ENCODE measurements at regions not wholly inside any gene's neighbourhood (a gene's known extent, or its start where the extent isn't known, plus 50 kb on each side); places are given as distances from the start of the nearest gene placed in this dataset.
"Not testable (repeated sequence)": the region's sequence is repeated elsewhere in the genome, so short reads cannot be mapped to it uniquely, and the experiment has no call there.

GRCh38 chr4:107419052-107419451 lies 301.0 kb downstream of the PAPSS1 start:
- H3K36me3 ChIP-seq (ENCODE audit: control insufficient read depth in 2 of 2, insufficient read depth in 2 of 2, low read length in 1 of 2): no peaks in the 10 kb centered on the region
- H3K27me3 ChIP-seq (ENCODE audit: control insufficient read depth in 2 of 2, insufficient read depth in 1 of 2, low read length in 1 of 2): no peaks in the 10 kb centered on the region
- no peaks in the 10 kb centered on the region for H3K9me3 ChIP-seq (ENCODE audit: control insufficient read depth in 2 of 2, insufficient read depth in 1 of 2, low read length in 1 of 2)
- DNase-seq (ENCODE audit: low read depth in 6 of 9, low spot score in 9 of 9): no peak
- no peak overlapping the region for H3K4me3 ChIP-seq (ENCODE audit: low read length in 2 of 2)
- no peaks in the 10 kb centered on the region for H3K4me1 ChIP-seq (ENCODE audit: control insufficient read depth in 2 of 2, insufficient read depth in 2 of 2, low read length in 2 of 2)
- 96% methylated on average over 2 of the region's 2 CpGs for WGBS
- no peak overlapping the region for H3K27ac ChIP-seq (ENCODE audit: low read depth in 1 of 2, low read length in 1 of 2)

GRCh38 chr4:107415490-107415889 lies 304.5 kb downstream of the PAPSS1 start:
- 98% methylated on average over 5 of the region's 5 CpGs for WGBS
- not testable (repeated sequence) for DNase-seq (ENCODE audit: low read depth in 6 of 9, low spot score in 9 of 9); H3K4me1 ChIP-seq (ENCODE audit: control insufficient read depth in 2 of 2, insufficient read depth in 2 of 2, low read length in 2 of 2)

GRCh38 chr4:107409872-107410271 lies 310.2 kb downstream of the PAPSS1 start:
- not testable (repeated sequence) for H3K36me3 ChIP-seq (ENCODE audit: control insufficient read depth in 2 of 2, insufficient read depth in 2 of 2, low read length in 1 of 2); DNase-seq (ENCODE audit: low read depth in 6 of 9, low spot score in 9 of 9)
- 96% methylated on average over 7 of the region's 7 CpGs for WGBS

More at GRCh38 chr4:107415490-107415889, 304.5 kb downstream of the PAPSS1 start:
- not testable (repeated sequence) for H3K4me3 ChIP-seq (ENCODE audit: low read length in 2 of 2); H3K9me3 ChIP-seq (ENCODE audit: control insufficient read depth in 2 of 2, insufficient read depth in 1 of 2, low read length in 1 of 2); H3K27ac ChIP-seq (ENCODE audit: low read depth in 1 of 2, low read length in 1 of 2); H3K36me3 ChIP-seq (ENCODE audit: control insufficient read depth in 2 of 2, insufficient read depth in 2 of 2, low read length in 1 of 2); H3K27me3 ChIP-seq (ENCODE audit: control insufficient read depth in 2 of 2, insufficient read depth in 1 of 2, low read length in 1 of 2)

GRCh38 chr4:107408968-107409367 lies 311.1 kb downstream of the PAPSS1 start:
- H3K27ac ChIP-seq (ENCODE audit: low read depth in 1 of 2, low read length in 1 of 2): no peak overlapping the region
- DNase-seq (ENCODE audit: low read depth in 6 of 9, low spot score in 9 of 9): no peak
- 47% methylated on average over 2 of the region's 2 CpGs for WGBS

More at GRCh38 chr4:107409872-107410271, 310.2 kb downstream of the PAPSS1 start:
- not testable (repeated sequence) for H3K9me3 ChIP-seq (ENCODE audit: control insufficient read depth in 2 of 2, insufficient read depth in 1 of 2, low read length in 1 of 2); H3K4me1 ChIP-seq (ENCODE audit: control insufficient read depth in 2 of 2, insufficient read depth in 2 of 2, low read length in 2 of 2); H3K27me3 ChIP-seq (ENCODE audit: control insufficient read depth in 2 of 2, insufficient read depth in 1 of 2, low read length in 1 of 2); H3K27ac ChIP-seq (ENCODE audit: low read depth in 1 of 2, low read length in 1 of 2); H3K4me3 ChIP-seq (ENCODE audit: low read length in 2 of 2)

GRCh38 chr4:107404591-107405300 lies 315.3 kb downstream of the PAPSS1 start:
- no peak for DNase-seq (ENCODE audit: low read depth in 6 of 9, low spot score in 9 of 9)
- no peak overlapping the region for H3K27ac ChIP-seq (ENCODE audit: low read depth in 1 of 2, low read length in 1 of 2)
- WGBS: 91% methylated on average over 6 of the region's 6 CpGs
- no peaks in the 10 kb centered on the region for H3K36me3 ChIP-seq (ENCODE audit: control insufficient read depth in 2 of 2, insufficient read depth in 2 of 2, low read length in 1 of 2)
- no peaks in the 10 kb centered on the region for H3K27me3 ChIP-seq (ENCODE audit: control insufficient read depth in 2 of 2, insufficient read depth in 1 of 2, low read length in 1 of 2)
- no peak overlapping the region for H3K4me3 ChIP-seq (ENCODE audit: low read length in 2 of 2)
- no peaks in the 10 kb centered on the region for H3K4me1 ChIP-seq (ENCODE audit: control insufficient read depth in 2 of 2, insufficient read depth in 2 of 2, low read length in 2 of 2)
- peaks cover 0 to under 1% of the 10 kb centered on the region in 2 donors for H3K9me3 ChIP-seq (ENCODE audit: control insufficient read depth in 2 of 2, insufficient read depth in 1 of 2, low read length in 1 of 2)

More at GRCh38 chr4:107408968-107409367, 311.1 kb downstream of the PAPSS1 start:
- Histone ChIP-seq H3K4me3 (ENCODE audit: low read length in 2 of 2) (no peak overlapping the region), H3K4me1 (ENCODE audit: control insufficient read depth in 2 of 2, insufficient read depth in 2 of 2, low read length in 2 of 2) (no peaks in the 10 kb centered on the region), H3K36me3 (ENCODE audit: control insufficient read depth in 2 of 2, insufficient read depth in 2 of 2, low read length in 1 of 2) (no peaks in the 10 kb centered on the region), H3K27me3 (ENCODE audit: control insufficient read depth in 2 of 2, insufficient read depth in 1 of 2, low read length in 1 of 2) (no peaks in the 10 kb centered on the region), H3K9me3 (ENCODE audit: control insufficient read depth in 2 of 2, insufficient read depth in 1 of 2, low read length in 1 of 2) (peaks cover 0 to 3% of the 10 kb centered on the region in 2 donors)

- no peaks in the 10 kb centered on the region for H3K36me3 ChIP-seq (ENCODE audit: control insufficient read depth in 2 of 2, insufficient read depth in 2 of 2, low read length in 1 of 2)
- DNase-seq (ENCODE audit: low read depth in 6 of 9, low spot score in 9 of 9): no peak
- 80% methylated on average over 4 of the region's 4 CpGs for WGBS
- no peaks in the 10 kb centered on the region for H3K4me1 ChIP-seq (ENCODE audit: control insufficient read depth in 2 of 2, insufficient read depth in 2 of 2, low read length in 2 of 2)
- H3K27ac ChIP-seq (ENCODE audit: low read depth in 1 of 2, low read length in 1 of 2): no peak overlapping the region
- H3K9me3 ChIP-seq (ENCODE audit: control insufficient read depth in 2 of 2, insufficient read depth in 1 of 2, low read length in 1 of 2): no peaks in the 10 kb centered on the region
- no peaks in the 10 kb centered on the region for H3K27me3 ChIP-seq (ENCODE audit: control insufficient read depth in 2 of 2, insufficient read depth in 1 of 2, low read length in 1 of 2)
- H3K4me3 ChIP-seq (ENCODE audit: low read length in 2 of 2): no peak overlapping the region
These were observed 317.7 kb downstream of the PAPSS1 start for GRCh38 chr4:107402291-107402690.

- Histone ChIP-seq H3K27me3 (ENCODE audit: control insufficient read depth in 2 of 2, insufficient read depth in 1 of 2, low read length in 1 of 2) (no peaks in the 10 kb centered on the region), H3K9me3 (ENCODE audit: control insufficient read depth in 2 of 2, insufficient read depth in 1 of 2, low read length in 1 of 2) (no peaks in the 10 kb centered on the region), H3K27ac (ENCODE audit: low read depth in 1 of 2, low read length in 1 of 2) (no peak overlapping the region), H3K4me1 (ENCODE audit: control insufficient read depth in 2 of 2, insufficient read depth in 2 of 2, low read length in 2 of 2) (no peaks in the 10 kb centered on the region), H3K4me3 (ENCODE audit: low read length in 2 of 2) (no peak overlapping the region), H3K36me3 (ENCODE audit: control insufficient read depth in 2 of 2, insufficient read depth in 2 of 2, low read length in 1 of 2) (no peaks in the 10 kb centered on the region)
- DNase-seq (ENCODE audit: low read depth in 6 of 9, low spot score in 9 of 9): no peak
- WGBS: 79% methylated on average over 2 of the region's 2 CpGs
These were observed 327.1 kb downstream of the PAPSS1 start for GRCh38 chr4:107392951-107393350.

GRCh38 chr4:107392380-107392779 lies 327.7 kb downstream of the PAPSS1 start:
- DNase-seq (ENCODE audit: low read depth in 6 of 9, low spot score in 9 of 9): no peak
- Histone ChIP-seq H3K4me1 (ENCODE audit: control insufficient read depth in 2 of 2, insufficient read depth in 2 of 2, low read length in 2 of 2) (no peaks in the 10 kb centered on the region), H3K4me3 (ENCODE audit: low read length in 2 of 2) (no peak overlapping the region), H3K27me3 (ENCODE audit: control insufficient read depth in 2 of 2, insufficient read depth in 1 of 2, low read length in 1 of 2) (no peaks in the 10 kb centered on the region), H3K36me3 (ENCODE audit: control insufficient read depth in 2 of 2, insufficient read depth in 2 of 2, low read length in 1 of 2) (no peaks in the 10 kb centered on the region), H3K27ac (ENCODE audit: low read depth in 1 of 2, low read length in 1 of 2) (no peak overlapping the region), H3K9me3 (ENCODE audit: control insufficient read depth in 2 of 2, insufficient read depth in 1 of 2, low read length in 1 of 2) (no peaks in the 10 kb centered on the region)
- WGBS: 96% methylated on average over 3 of the region's 3 CpGs

- Histone ChIP-seq H3K27me3 (ENCODE audit: control insufficient read depth in 2 of 2, insufficient read depth in 1 of 2, low read length in 1 of 2) (no peaks in the 10 kb centered on the region), H3K9me3 (ENCODE audit: control insufficient read depth in 2 of 2, insufficient read depth in 1 of 2, low read length in 1 of 2) (no peaks in the 10 kb centered on the region), H3K4me3 (ENCODE audit: low read length in 2 of 2) (no peak overlapping the region), H3K4me1 (ENCODE audit: control insufficient read depth in 2 of 2, insufficient read depth in 2 of 2, low read length in 2 of 2) (no peaks in the 10 kb centered on the region), H3K36me3 (ENCODE audit: control insufficient read depth in 2 of 2, insufficient read depth in 2 of 2, low read length in 1 of 2) (no peaks in the 10 kb centered on the region), H3K27ac (ENCODE audit: low read depth in 1 of 2, low read length in 1 of 2) (no peak overlapping the region)
- WGBS: 85% methylated on average over 3 of the region's 3 CpGs
- no peak for DNase-seq (ENCODE audit: low read depth in 6 of 9, low spot score in 9 of 9)
These were observed 328.4 kb downstream of the PAPSS1 start for GRCh38 chr4:107391630-107392028.
